Uterus (tissue), 2 donors: ENCODE measurements at regions not wholly inside any gene's neighbourhood (a gene's known extent, or its start where the extent isn't known, plus 50 kb on each side); places are given as distances from the start of the nearest gene placed in this dataset.

Source experiments
- CTCF ChIP-seq, 4 experiments: fragments of 200-600 bp in 2 of 4; fragments of 450-650 bp in 2 of 4; sonication (generic) in 2 of 4; IDR thresholded peaks; one replicate each; pipeline ENCODE4 v1.5.1; 2016 to 2019; ENCODE audit warnings: antibody characterized with exemption in 4 of 4, mild to moderate bottlenecking in 2 of 4, moderate library complexity in 1 of 4
- POLR2A ChIP-seq, 2 donors: fragments of 450-650 bp; IDR thresholded peaks; one replicate each; pipeline ENCODE4 v1.6.1; 2016; ENCODE audit warnings: antibody characterized with exemption in 2 of 2, mild to moderate bottlenecking in 1 of 2, moderate library complexity in 1 of 2

DNA sequence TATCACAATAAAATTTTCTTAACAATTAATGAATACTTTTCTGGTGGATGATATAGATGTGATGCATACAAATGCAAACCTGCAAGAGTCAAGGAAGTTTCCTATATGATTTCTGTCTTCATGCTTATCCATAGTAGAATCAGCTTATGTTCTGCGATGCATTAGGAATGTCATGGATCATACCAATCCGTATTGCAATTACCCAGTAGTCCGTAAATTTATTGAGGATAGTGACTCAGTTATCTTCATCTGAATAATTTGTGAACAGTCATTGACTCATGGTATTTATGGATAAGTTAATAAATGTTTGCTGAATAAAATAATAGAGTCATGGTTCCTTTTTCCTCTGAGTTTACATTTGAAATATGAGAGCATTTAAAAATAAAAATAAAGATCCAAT lies 483.4 kb downstream of the LRFN5 start:
- TF ChIP-seq CTCF (IDR thresholded peaks at IDR 0.05) (no peak), POLR2A (IDR thresholded peaks at IDR 0.05) (no peak)
